Body of pancreas (tissue), 4 donors: ENCODE measurements at regions not wholly inside any gene's neighbourhood (a gene's known extent, or its start where the extent isn't known, plus 50 kb on each side); places are given as distances from the start of the nearest gene placed in this dataset.

Experiments
- POLR2A ChIP-seq, 3 donors: fragments of 450-650 bp; IDR thresholded peaks; one replicate each; pipeline ENCODE4 v1.6.1; 2016; ENCODE audit warnings: antibody characterized with exemption in 3 of 3, mild to moderate bottlenecking in 2 of 3
- TF ChIP-seq, protein P1 (sequence below), 7 experiments: fragments of 450-650 bp in 4 of 7; fragments of 200-600 bp in 3 of 7; sonication (generic) in 3 of 7; IDR thresholded peaks; one replicate each; pipeline ENCODE4 v1.5.1; 2016 to 2019; ENCODE audit warnings: antibody characterized with exemption in 7 of 7

DNA sequence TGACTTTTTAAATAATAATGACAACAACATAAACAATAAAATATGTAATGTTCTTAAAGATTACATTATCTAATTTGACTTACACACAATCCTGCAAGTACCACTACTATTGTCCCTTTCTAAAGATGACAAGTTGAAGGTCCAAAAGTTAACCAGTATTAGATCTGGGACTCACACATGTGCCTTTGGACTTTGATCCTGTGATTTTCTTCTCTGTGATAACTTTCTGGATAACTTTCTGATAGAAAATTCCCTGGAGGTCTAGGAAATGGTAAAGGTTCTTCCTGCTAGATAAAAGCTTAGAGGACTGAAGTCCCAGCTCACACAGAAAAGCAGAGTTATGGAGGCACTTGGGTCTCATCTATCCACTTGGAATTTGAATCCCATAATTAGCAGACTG lies 311.9 kb upstream of the KLHL29 start:
- TF ChIP-seq, protein P1, sequence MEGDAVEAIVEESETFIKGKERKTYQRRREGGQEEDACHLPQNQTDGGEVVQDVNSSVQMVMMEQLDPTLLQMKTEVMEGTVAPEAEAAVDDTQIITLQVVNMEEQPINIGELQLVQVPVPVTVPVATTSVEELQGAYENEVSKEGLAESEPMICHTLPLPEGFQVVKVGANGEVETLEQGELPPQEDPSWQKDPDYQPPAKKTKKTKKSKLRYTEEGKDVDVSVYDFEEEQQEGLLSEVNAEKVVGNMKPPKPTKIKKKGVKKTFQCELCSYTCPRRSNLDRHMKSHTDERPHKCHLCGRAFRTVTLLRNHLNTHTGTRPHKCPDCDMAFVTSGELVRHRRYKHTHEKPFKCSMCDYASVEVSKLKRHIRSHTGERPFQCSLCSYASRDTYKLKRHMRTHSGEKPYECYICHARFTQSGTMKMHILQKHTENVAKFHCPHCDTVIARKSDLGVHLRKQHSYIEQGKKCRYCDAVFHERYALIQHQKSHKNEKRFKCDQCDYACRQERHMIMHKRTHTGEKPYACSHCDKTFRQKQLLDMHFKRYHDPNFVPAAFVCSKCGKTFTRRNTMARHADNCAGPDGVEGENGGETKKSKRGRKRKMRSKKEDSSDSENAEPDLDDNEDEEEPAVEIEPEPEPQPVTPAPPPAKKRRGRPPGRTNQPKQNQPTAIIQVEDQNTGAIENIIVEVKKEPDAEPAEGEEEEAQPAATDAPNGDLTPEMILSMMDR (IDR thresholded peaks at IDR 0.05), result no peak
- TF ChIP-seq POLR2A (IDR thresholded peaks at IDR 0.05), result no peak
